ENCODE measurements at regions not wholly inside any gene's neighbourhood (a gene's known extent, or its start where the extent isn't known, plus 50 kb on each side); places are given as distances from the start of the nearest gene placed in this dataset.

GRCh38 chr20:60144974-60145527 lies 186.8 kb downstream of the CDH26 start:
- POLR2A ChIA-PET (ENCODE audit: partially characterized antibody): no interaction called here
- H4K5ac ChIP-seq (ENCODE audit: insufficient read length, low read depth, low read length): no peak overlapping the region

More at GRCh38 chr20:60144974-60145527, 186.8 kb downstream of the CDH26 start:
- Histone ChIP-seq H3K79me1 (ENCODE audit: low read depth, low read length) (no peaks in the 10 kb centered on the region), H3K4me1 (replicated peaks in 1 of 4; ENCODE audit: control insufficient read depth in 3 of 4, insufficient read depth in 4 of 4, low read length in 3 of 4) (no peaks in the 10 kb centered on the region), H3K27me3 (replicated peaks in 1 of 4; ENCODE audit: control insufficient read depth in 3 of 4, extremely low read depth in 1 of 4, insufficient read depth in 3 of 4, low read length in 3 of 4) (no peaks in the 10 kb centered on the region), H2AFZ (ENCODE audit: low read length) (no peak overlapping the region), H4K8ac (ENCODE audit: extremely low read depth, insufficient read depth, low read length) (no peak overlapping the region), H2BK12ac (ENCODE audit: low read depth, low read length) (no peak overlapping the region), H3K18ac (ENCODE audit: extremely low read depth, low read length) (no peak overlapping the region), H2BK5ac (ENCODE audit: low read depth, low read length) (no peak overlapping the region), H3K27ac (ENCODE audit: low read depth, low read length) (no peak overlapping the region), H3K79me2 (ENCODE audit: control insufficient read depth in 1 of 2, insufficient read depth in 2 of 2, low read length in 2 of 2) (no peaks in the 10 kb centered on the region), H3K4me2 (ENCODE audit: insufficient read depth in 1 of 2, low read depth in 2 of 2, low read length in 2 of 2) (no peak overlapping the region), H2BK15ac (ENCODE audit: low read length) (no peak overlapping the region), H3K36me3 (ENCODE audit: control insufficient read depth in 2 of 4, insufficient read depth in 4 of 4, low read length in 3 of 4) (no peaks in the 10 kb centered on the region), H3K4me3 (ENCODE audit: extremely low read depth in 1 of 4, insufficient read depth in 2 of 4, low read depth in 3 of 4, low read length in 4 of 4) (no peak overlapping the region), H3K14ac (ENCODE audit: insufficient read length) (no peak overlapping the region), H3K9ac (replicated peaks in 1 of 4; ENCODE audit: extremely low read depth in 1 of 4, low read depth in 3 of 4, low read length in 3 of 4) (no peak overlapping the region), H2BK20ac (ENCODE audit: low read length) (no peak overlapping the region), H3K4ac (replicated peaks; ENCODE audit: insufficient read length, low read depth, low read length) (no peak overlapping the region), H4K91ac (replicated peaks; ENCODE audit: insufficient read length, low read length) (no peak overlapping the region), H3K9me3 (ENCODE audit: insufficient read depth in 2 of 2, low read depth in 1 of 2, low read length in 1 of 2) (peaks cover 3 to 6% of the 10 kb centered on the region in 2 experiments; a peak in 2 of 4 replicates), H2AK5ac (ENCODE audit: low read depth, low read length) (no peak overlapping the region), H3K23ac (ENCODE audit: insufficient read length) (no peak overlapping the region), H3K56ac (replicated peaks; ENCODE audit: insufficient read length, low read depth, low read length) (no peak overlapping the region), H3K23me2 (ENCODE audit: low read depth, low read length) (no peaks in the 10 kb centered on the region), H4K20me1 (replicated peaks in 1 of 2; ENCODE audit: control insufficient read depth in 1 of 2, insufficient read depth in 2 of 2, low read length in 2 of 2) (no peaks in the 10 kb centered on the region), H2BK120ac (replicated peaks; ENCODE audit: low read depth, low read length) (no peak overlapping the region)
- DNase-seq (ENCODE audit: low read depth in 1 of 2, low spot score in 2 of 2): no peak
- CTCF ChIA-PET (ENCODE audit: partially characterized antibody): interaction anchor here (0.6 kb wide), 1 partner anchor 177 kb away, joined by 3 read pairs; no protein-coding TSS in a partner anchor
- WGBS, 2 experiments (ENCODE audit: extremely low coverage in 1 of 2, insufficient coverage in 1 of 2, insufficient read length in 1 of 2, insufficient replicate concordance in 2 of 2, low coverage in 1 of 2, low lambda C conversion rate in 2 of 2, missing lambda C conversion rate in 1 of 2): 92% methylated on average over 5 of the region's 5 CpGs; no CpG with 5 or more reads in 1 of the 2 experiments
- TF ChIP-seq HDAC6 (IDR thresholded peaks at IDR 0.05; ENCODE audit: low read depth, low read length) (no peak), SRF (IDR thresholded peaks at IDR 0.05; ENCODE audit: low read depth, low read length) (no peak), SIRT6 (IDR thresholded peaks at IDR 0.05; ENCODE audit: low read length) (no peak), CHD1 (IDR thresholded peaks at IDR 0.05; ENCODE audit: low read depth, low read length) (no peak), POLR2A (IDR thresholded peaks at IDR 0.05; ENCODE audit: control extremely low read depth in 1 of 2, low read depth in 2 of 2, low read length in 2 of 2) (no peak), RBBP5 (IDR thresholded peaks at IDR 0.05; ENCODE audit: borderline replicate concordance, low read depth, low read length) (no peak), FOSL1 (IDR thresholded peaks at IDR 0.05; ENCODE audit: insufficient read depth, low read depth, low read length) (no peak), MAFK (IDR thresholded peaks at IDR 0.05; ENCODE audit: low read depth, low read length) (no peak)
- FAIRE-seq: no peak

Data from H1 (cell line).